Prostate gland (tissue), 2 donors: ENCODE measurements at regions not wholly inside any gene's neighbourhood (a gene's known extent, or its start where the extent isn't known, plus 50 kb on each side); places are given as distances from the start of the nearest gene placed in this dataset.

Experiments used
- CTCF ChIP-seq, 4 experiments: fragments of 200-600 bp in 2 of 4; fragments of 450-650 bp in 2 of 4; sonication (generic) in 2 of 4; IDR thresholded peaks; 1 replicate in 3 of 4; 2 replicates in 1 of 4; pipeline ENCODE4 v1.5.1; 2016 to 2019; ENCODE audit warnings: antibody characterized with exemption in 4 of 4, mild to moderate bottlenecking in 2 of 4, moderate library complexity in 2 of 4
- POLR2A ChIP-seq: fragments of 450-650 bp; IDR thresholded peaks from one replicate; pipeline ENCODE4 v1.6.1; 2016; ENCODE audit warnings: antibody characterized with exemption, mild to moderate bottlenecking

DNA sequence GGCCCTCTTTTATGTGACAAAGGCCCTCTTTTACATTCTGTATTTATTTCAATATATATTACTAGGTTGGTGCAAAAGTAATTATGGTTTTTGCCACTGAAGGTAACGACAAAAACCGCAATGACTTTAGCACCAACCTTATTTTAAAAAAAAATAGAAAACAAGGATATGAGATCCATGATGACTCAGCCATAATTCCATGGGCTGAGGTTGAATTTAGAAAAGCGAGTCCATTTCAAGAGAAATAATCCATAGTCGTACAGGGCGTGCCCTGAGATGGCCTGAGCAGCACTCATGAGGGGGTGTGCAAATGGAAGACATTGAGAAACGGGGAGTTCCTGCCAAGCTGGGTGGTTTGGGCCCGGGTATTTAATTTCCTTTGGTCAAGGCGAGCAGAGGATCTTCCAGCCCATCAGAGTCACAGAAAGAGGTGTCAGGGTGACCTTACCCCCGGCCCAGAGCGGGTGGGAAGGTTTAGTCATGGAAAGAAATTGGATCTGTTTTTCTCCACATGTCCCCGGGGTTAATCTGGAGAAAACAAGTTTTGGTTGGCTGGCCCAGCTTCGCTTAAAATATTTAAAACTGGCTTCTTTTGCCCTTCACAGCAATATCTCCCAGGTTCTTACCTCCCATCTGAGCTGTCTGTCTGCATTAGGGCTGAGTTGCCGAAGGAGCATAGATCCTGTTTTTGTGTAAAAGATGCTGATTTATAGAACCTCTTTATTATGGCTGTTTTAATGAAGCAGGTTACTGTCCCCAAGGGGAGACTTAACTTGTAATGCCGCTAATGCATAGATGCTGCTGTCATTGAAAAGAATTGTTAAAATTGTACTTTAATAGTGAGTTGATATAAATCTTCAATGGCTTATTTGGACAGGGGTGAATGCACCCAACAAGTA lies 255.6 kb downstream of the PREX1 start:
- TF ChIP-seq POLR2A = no peak
- no peak for TF ChIP-seq CTCF (IDR thresholded peaks at IDR 0.05)
